ENCODE measurements at regions not wholly inside any gene's neighbourhood (a gene's known extent, or its start where the extent isn't known, plus 50 kb on each side); places are given as distances from the start of the nearest gene placed in this dataset.

- no peaks in the 10 kb centered on the region for H3K4me1 ChIP-seq (ENCODE audit: insufficient read depth, low read length, poor library complexity, severe bottlenecking)
- no peak for DNase-seq (ENCODE audit: low spot score)
- TF ChIP-seq CTCF (conservative IDR thresholded peaks at IDR 0.05; ENCODE audit: low read depth, low read length), result no peak
- no peak for TF ChIP-seq EZH2 (IDR thresholded peaks at IDR 0.05; ENCODE audit: borderline replicate concordance, low read depth, low read length, poor library complexity, severe bottlenecking)
- POLR2A ChIA-PET (ENCODE audit: low non-redundant PET), result no interaction called here
- H3K4me3 ChIP-seq (ENCODE audit: low read depth, low read length, poor library complexity, severe bottlenecking), result no peak overlapping the region
- CTCF ChIA-PET, result no interaction called here
- intact Hi-C loops (cut with micrococcal nuclease; ENCODE audit: unreplicated experiment), result no loop called here
- H3K27ac ChIP-seq (ENCODE audit: low read depth, low read length, poor library complexity, severe bottlenecking), result no peak overlapping the region
- no peaks in the 10 kb centered on the region for H3K36me3 ChIP-seq (ENCODE audit: insufficient read depth, low read length, poor library complexity, severe bottlenecking)
- BruUV-seq (replicated peaks), result no TSS peak
- H3K27me3 ChIP-seq (replicated peaks; ENCODE audit: insufficient read depth, low read depth, low read length, poor library complexity), result no peaks in the 10 kb centered on the region
- H3K9me3 ChIP-seq (ENCODE audit: low read depth, low read length, poor library complexity, severe bottlenecking), result peaks cover 43% of the 10 kb centered on the region
Measured at GRCh38 chr3:95297581-95297980, 1234.7 kb downstream of the NSUN3 start.

- BruUV-seq (replicated peaks), result no TSS peak
- POLR2A ChIA-PET (ENCODE audit: low non-redundant PET), result no interaction called here
- no peak for DNase-seq (ENCODE audit: low spot score)
Measured at GRCh38 chr3:95302044-95302443, 1239.2 kb downstream of the NSUN3 start.

GRCh38 chr3:95310560-95310959, 1247.7 kb downstream of the NSUN3 start:
- H3K36me3 ChIP-seq (ENCODE audit: insufficient read depth, low read length, poor library complexity, severe bottlenecking), result no peaks in the 10 kb centered on the region
- BruUV-seq (replicated peaks), result no TSS peak
- H3K27ac ChIP-seq (ENCODE audit: low read depth, low read length, poor library complexity, severe bottlenecking), result no peak overlapping the region
- H3K4me1 ChIP-seq (ENCODE audit: insufficient read depth, low read length, poor library complexity, severe bottlenecking), result no peaks in the 10 kb centered on the region
- TF ChIP-seq EZH2 (IDR thresholded peaks at IDR 0.05; ENCODE audit: borderline replicate concordance, low read depth, low read length, poor library complexity, severe bottlenecking) (no peak), CTCF (conservative IDR thresholded peaks at IDR 0.05; ENCODE audit: low read depth, low read length) (no peak)
- CTCF ChIA-PET, result no interaction called here
- intact Hi-C loops (cut with micrococcal nuclease; ENCODE audit: unreplicated experiment), result no loop called here
- POLR2A ChIA-PET (ENCODE audit: low non-redundant PET), result no interaction called here
- H3K4me3 ChIP-seq (ENCODE audit: low read depth, low read length, poor library complexity, severe bottlenecking), result no peak overlapping the region
- H3K27me3 ChIP-seq (replicated peaks; ENCODE audit: insufficient read depth, low read depth, low read length, poor library complexity), result no peaks in the 10 kb centered on the region
- no peak for DNase-seq (ENCODE audit: low spot score)
- H3K9me3 ChIP-seq (ENCODE audit: low read depth, low read length, poor library complexity, severe bottlenecking), result peaks cover 35% of the 10 kb centered on the region

More at GRCh38 chr3:95302044-95302443, 1239.2 kb downstream of the NSUN3 start:
- H3K36me3 ChIP-seq (ENCODE audit: insufficient read depth, low read length, poor library complexity, severe bottlenecking), result no peaks in the 10 kb centered on the region
- TF ChIP-seq CTCF (conservative IDR thresholded peaks at IDR 0.05; ENCODE audit: low read depth, low read length) (no peak), EZH2 (IDR thresholded peaks at IDR 0.05; ENCODE audit: borderline replicate concordance, low read depth, low read length, poor library complexity, severe bottlenecking) (no peak)
- intact Hi-C loops (cut with micrococcal nuclease; ENCODE audit: unreplicated experiment), result no loop called here
- H3K27me3 ChIP-seq (replicated peaks; ENCODE audit: insufficient read depth, low read depth, low read length, poor library complexity), result no peaks in the 10 kb centered on the region
- H3K9me3 ChIP-seq (ENCODE audit: low read depth, low read length, poor library complexity, severe bottlenecking), result peaks cover 51% of the 10 kb centered on the region
- CTCF ChIA-PET, result no interaction called here
- H3K4me1 ChIP-seq (ENCODE audit: insufficient read depth, low read length, poor library complexity, severe bottlenecking), result no peaks in the 10 kb centered on the region
- no peak overlapping the region for H3K27ac ChIP-seq (ENCODE audit: low read depth, low read length, poor library complexity, severe bottlenecking)
- no peak overlapping the region for H3K4me3 ChIP-seq (ENCODE audit: low read depth, low read length, poor library complexity, severe bottlenecking)

All from A673 (cell line).